H1 (cell line): ENCODE measurements at regions not wholly inside any gene's neighbourhood (a gene's known extent, or its start where the extent isn't known, plus 50 kb on each side); places are given as distances from the start of the nearest gene placed in this dataset.

Experiments used
- CTCF ChIA-PET: fragments of 300-600 bp; sonication (Branson Sonifier 250); formaldehyde crosslinking; loops from one replicate; lab custom pipeline; 2021; ENCODE audit not compliant: partially characterized antibody; lab: Charles Lee
- POLR2A ChIA-PET: fragments of 300-600 bp; sonication (Branson Sonifier 250); formaldehyde crosslinking; loops from one replicate; lab custom pipeline; 2021; ENCODE audit warnings: inconsistent platforms; ENCODE audit not compliant: partially characterized antibody; lab: Charles Lee
- DNase-seq, 2 experiments: peaks; one replicate each; pipeline versions ENCODE4 v3.0.0 to v3.0.0-alpha.2; 2010 to 2022; ENCODE audit warnings: low spot score in 2 of 2, low read depth in 1 of 2, mixed read lengths in 1 of 2
- FAIRE-seq: peaks from 2 replicates; lab custom pipeline; 2011; peaks lifted over from hg19 to GRCh38; lab: Jason Lieb, UNC
- H2AFZ ChIP-seq: 2 replicates; pipeline ENCODE4 v1.8.1; 2012; ENCODE audit warnings: low read length, inconsistent platforms
- H2AK5ac ChIP-seq: 2 replicates; pipeline ENCODE4 v1.6.1; 2013; ENCODE audit warnings: low read depth, low read length
- H2BK120ac ChIP-seq: replicated peaks from 2 replicates; pipeline ENCODE3; 2013; ENCODE audit warnings: low read depth, low read length, inconsistent platforms
- H2BK12ac ChIP-seq: 2 replicates; pipeline ENCODE4 v1.6.1; 2013; ENCODE audit warnings: low read depth, low read length
- H2BK15ac ChIP-seq: 2 replicates; pipeline ENCODE4 v1.6.1; 2013; ENCODE audit warnings: low read length
- H2BK20ac ChIP-seq: 2 replicates; pipeline ENCODE4 v1.6.1; 2013; ENCODE audit warnings: low read length
- H2BK5ac ChIP-seq: 2 replicates; pipeline ENCODE4 v1.6.1; 2013; ENCODE audit warnings: low read depth, low read length
- H3K14ac ChIP-seq: 2 replicates; pipeline ENCODE4 v1.6.1; 2013; ENCODE audit warnings: inconsistent platforms; ENCODE audit not compliant: insufficient read length
- H3K18ac ChIP-seq: 2 replicates; pipeline ENCODE4 v1.6.1; 2013; ENCODE audit warnings: low read length; ENCODE audit errors: extremely low read depth
- H3K23ac ChIP-seq: 2 replicates; pipeline ENCODE4 v1.6.1; 2013; ENCODE audit warnings: inconsistent platforms; ENCODE audit not compliant: insufficient read length
- H3K23me2 ChIP-seq: 2 replicates; pipeline ENCODE4 v1.6.1; 2013; ENCODE audit warnings: low read depth, low read length
- H3K27ac ChIP-seq: 2 replicates; pipeline ENCODE4 v1.6.1; 2011; ENCODE audit warnings: low read depth, low read length, inconsistent platforms
- H3K27me3 ChIP-seq, 4 experiments: replicated peaks in 1 of 4; 1 replicate in 1 of 4; 2 replicates in 3 of 4; pipeline versions ENCODE4 v1.6.1 to v1.8.1; 2011 to 2013; ENCODE audit warnings: low read length in 3 of 4, mild to moderate bottlenecking in 3 of 4, inconsistent platforms in 2 of 4, mixed read lengths in 2 of 4, moderate library complexity in 1 of 4; ENCODE audit not compliant: control insufficient read depth in 3 of 4, insufficient read depth in 3 of 4; ENCODE audit errors: extremely low read depth in 1 of 4
- H3K36me3 ChIP-seq, 4 experiments: 2 replicates each; pipeline versions ENCODE4 v1.6.1 to v1.8.1; 2011 to 2013; ENCODE audit warnings: mild to moderate bottlenecking in 4 of 4, low read length in 3 of 4, moderate library complexity in 2 of 4, control low read depth in 1 of 4, inconsistent platforms in 1 of 4; ENCODE audit not compliant: insufficient read depth in 4 of 4, control insufficient read depth in 2 of 4
- H3K4ac ChIP-seq: replicated peaks from 2 replicates; pipeline ENCODE3; 2013; ENCODE audit warnings: low read length, low read depth, mixed read lengths, inconsistent platforms; ENCODE audit not compliant: insufficient read length
- H3K4me1 ChIP-seq, 4 experiments: replicated peaks in 1 of 4; 1 replicate in 1 of 4; 2 replicates in 3 of 4; pipeline versions ENCODE4 v1.6.1 to v1.8.1; 2011 to 2013; ENCODE audit warnings: low read length in 3 of 4, inconsistent platforms in 2 of 4, mixed read lengths in 1 of 4; ENCODE audit not compliant: insufficient read depth in 4 of 4, control insufficient read depth in 3 of 4
- H3K4me2 ChIP-seq, 2 experiments: 2 replicates each; pipeline versions ENCODE4 v1.6.1 to v1.8.1; 2011 to 2013; ENCODE audit warnings: low read depth in 2 of 2, low read length in 2 of 2, control low read depth in 1 of 2, inconsistent platforms in 1 of 2, mild to moderate bottlenecking in 1 of 2; ENCODE audit not compliant: insufficient read depth in 1 of 2
- H3K4me3 ChIP-seq, 4 experiments: fragments of 200-600, 300-600 bp in 1 of 4; sonication (generic), shearing (Covaris generic), sonication (Bioruptor Twin) in 1 of 4; 2 replicates each; pipeline versions ENCODE4 v1.5.1 to v1.8.1; 2011 to 2016; ENCODE audit warnings: low read length in 4 of 4, low read depth in 3 of 4, control low read depth in 2 of 4, inconsistent platforms in 2 of 4, mild to moderate bottlenecking in 2 of 4, mixed read lengths in 1 of 4, moderate library complexity in 1 of 4; ENCODE audit not compliant: insufficient read depth in 2 of 4; ENCODE audit errors: extremely low read depth in 1 of 4
- H3K56ac ChIP-seq: replicated peaks from 2 replicates; pipeline ENCODE3; 2013; ENCODE audit warnings: low read depth, mild to moderate bottlenecking, mixed read lengths, low read length, inconsistent platforms; ENCODE audit not compliant: insufficient read length
- H3K79me1 ChIP-seq: 2 replicates; pipeline ENCODE4 v1.6.1; 2013; ENCODE audit warnings: low read depth, low read length, control low read depth
- H3K79me2 ChIP-seq, 2 experiments: 2 replicates each; pipeline versions ENCODE4 v1.6.1 to v1.8.1; 2012 to 2013; ENCODE audit warnings: low read length in 2 of 2, mild to moderate bottlenecking in 2 of 2, inconsistent platforms in 1 of 2; ENCODE audit not compliant: insufficient read depth in 2 of 2, control insufficient read depth in 1 of 2
- H3K9ac ChIP-seq, 4 experiments: replicated peaks in 1 of 4; 1 replicate in 1 of 4; 2 replicates in 3 of 4; pipeline versions ENCODE4 v1.6.1 to v1.8.1; 2011 to 2013; ENCODE audit warnings: low read depth in 3 of 4, low read length in 3 of 4, control low read depth in 2 of 4, mild to moderate bottlenecking in 2 of 4, moderate library complexity in 2 of 4, inconsistent platforms in 1 of 4; ENCODE audit errors: extremely low read depth in 1 of 4
- H3K9me3 ChIP-seq, 2 experiments: 2 replicates each; pipeline versions ENCODE4 v1.6.1 to v1.8.1; 2012 to 2013; ENCODE audit warnings: mild to moderate bottlenecking in 2 of 2, moderate library complexity in 2 of 2, control low read depth in 1 of 2, inconsistent platforms in 1 of 2, low read depth in 1 of 2, low read length in 1 of 2, mixed read lengths in 1 of 2; ENCODE audit not compliant: insufficient read depth in 2 of 2
- H4K20me1 ChIP-seq, 2 experiments: replicated peaks in 1 of 2; 2 replicates each; pipeline versions ENCODE3 to v1.8.1; 2011 to 2013; ENCODE audit warnings: inconsistent platforms in 2 of 2, low read length in 2 of 2, mild to moderate bottlenecking in 1 of 2; ENCODE audit not compliant: insufficient read depth in 2 of 2, control insufficient read depth in 1 of 2
- H4K5ac ChIP-seq: 2 replicates; pipeline ENCODE4 v1.6.1; 2013; ENCODE audit warnings: low read length, low read depth, mixed read lengths, inconsistent platforms; ENCODE audit not compliant: insufficient read length
- H4K8ac ChIP-seq: 2 replicates; pipeline ENCODE4 v1.8.0; 2013; ENCODE audit warnings: mild to moderate bottlenecking, moderate library complexity, low read length, inconsistent platforms; ENCODE audit not compliant: insufficient read depth; ENCODE audit errors: extremely low read depth
- H4K91ac ChIP-seq: replicated peaks from 2 replicates; pipeline ENCODE3; 2013; ENCODE audit warnings: low read length, mixed read lengths, inconsistent platforms; ENCODE audit not compliant: insufficient read length
- KDM4A ChIP-seq: IDR thresholded peaks from one replicate; pipeline ENCODE4 v1.7.1; 2012; ENCODE audit warnings: low read depth, mild to moderate bottlenecking, moderate library complexity, low read length, inconsistent platforms; ENCODE audit not compliant: severe bottlenecking
- WGBS, 2 experiments: shearing (Covaris generic) in 1 of 2; methylation state at CpG; one replicate each; pipeline versions ENCODE4 v1.1.6 to v1.1.7; 2013 to 2015; ENCODE audit warnings: low lambda C conversion rate in 2 of 2, mixed read lengths in 2 of 2, inconsistent platforms in 1 of 2, low coverage in 1 of 2, missing lambda C conversion rate in 1 of 2; ENCODE audit not compliant: insufficient replicate concordance in 2 of 2, insufficient coverage in 1 of 2, insufficient read length in 1 of 2; ENCODE audit errors: extremely low coverage in 1 of 2, missing lambda C conversion rate in 1 of 2; 5-methylcytosine and 5-hydroxymethylcytosine counted together

- no peak for TF ChIP-seq KDM4A
- no peaks in the 10 kb centered on the region for H3K79me1 ChIP-seq
- H3K4me3 ChIP-seq: no peak overlapping the region
- no peaks in the 10 kb centered on the region for H3K36me3 ChIP-seq
- CTCF ChIA-PET: no interaction called here
- FAIRE-seq (no peak), DNase-seq (no peak)
- no peak overlapping the region for H3K4me2 ChIP-seq
- H2AK5ac ChIP-seq: no peak overlapping the region
- H3K79me2 ChIP-seq: no peaks in the 10 kb centered on the region
- no peak overlapping the region for H3K56ac ChIP-seq
- H3K18ac ChIP-seq: no peak overlapping the region
- no peaks in the 10 kb centered on the region for H3K9me3 ChIP-seq
- H4K20me1 ChIP-seq: no peaks in the 10 kb centered on the region
- no peak overlapping the region for H2BK15ac ChIP-seq
- H4K5ac ChIP-seq: no peak overlapping the region
- H3K23me2 ChIP-seq: no peaks in the 10 kb centered on the region
- H3K9ac ChIP-seq: no peak overlapping the region
- POLR2A ChIA-PET: no interaction called here
- no peaks in the 10 kb centered on the region for H3K4me1 ChIP-seq
- no peak overlapping the region for H2AFZ ChIP-seq
- WGBS, 2 experiments: 98% methylated on average over 9 of the region's 9 CpGs; no CpG with 5 or more reads in 1 of the 2 experiments
- H2BK20ac ChIP-seq: no peak overlapping the region
- H3K4ac ChIP-seq: no peak overlapping the region
- H2BK5ac ChIP-seq: no peak overlapping the region
- H4K8ac ChIP-seq: no peak overlapping the region
- H4K91ac ChIP-seq: no peak overlapping the region
- no peak overlapping the region for H2BK12ac ChIP-seq
- no peak overlapping the region for H3K14ac ChIP-seq
- no peak overlapping the region for H3K23ac ChIP-seq
- H3K27ac ChIP-seq: no peak overlapping the region
- no peak overlapping the region for H2BK120ac ChIP-seq
- H3K27me3 ChIP-seq: no peaks in the 10 kb centered on the region
Measured at GRCh38 chr7:156198277-156198676, 386.0 kb upstream of the SHH start.
